ENCODE measurements at regions not wholly inside any gene's neighbourhood (a gene's known extent, or its start where the extent isn't known, plus 50 kb on each side); places are given as distances from the start of the nearest gene placed in this dataset.

- no peak for DNase-seq (ENCODE audit: extremely low read depth, low read depth)
- TF ChIP-seq CTCF (IDR thresholded peaks at IDR 0.05; ENCODE audit: low read depth, low read length): no peak
Measured at GRCh38 chr3:95442766-95443165, 1371.6 kb upstream of the EPHA6 start.

GRCh38 chr3:95449841-95450240 lies 1364.6 kb upstream of the EPHA6 start:
- DNase-seq (ENCODE audit: extremely low read depth, low read depth): no peak
- no peak for TF ChIP-seq CTCF (IDR thresholded peaks at IDR 0.05; ENCODE audit: low read depth, low read length)

- DNase-seq (ENCODE audit: extremely low read depth, low read depth): no peak
- TF ChIP-seq CTCF (IDR thresholded peaks at IDR 0.05; ENCODE audit: low read depth, low read length): no peak
Measured at GRCh38 chr3:95453242-95453641, 1361.2 kb upstream of the EPHA6 start.

- no peak for TF ChIP-seq CTCF (IDR thresholded peaks at IDR 0.05; ENCODE audit: low read depth, low read length)
- no peak for DNase-seq (ENCODE audit: extremely low read depth, low read depth)
Measured at GRCh38 chr3:95456835-95457234, 1357.6 kb upstream of the EPHA6 start.

- DNase-seq (ENCODE audit: extremely low read depth, low read depth): no peak
- no peak for TF ChIP-seq CTCF (IDR thresholded peaks at IDR 0.05; ENCODE audit: low read depth, low read length)
Measured at GRCh38 chr3:95459706-95460105, 1354.7 kb upstream of the EPHA6 start.

- no peak for TF ChIP-seq CTCF (IDR thresholded peaks at IDR 0.05; ENCODE audit: low read depth, low read length)
- no peak for DNase-seq (ENCODE audit: extremely low read depth, low read depth)
Measured at GRCh38 chr3:95460274-95460673, 1354.1 kb upstream of the EPHA6 start.

GRCh38 chr3:95462161-95462560 lies 1352.2 kb upstream of the EPHA6 start:
- TF ChIP-seq CTCF (IDR thresholded peaks at IDR 0.05; ENCODE audit: low read depth, low read length): no peak

More at GRCh38 chr3:95462161-95462560, 1352.2 kb upstream of the EPHA6 start:
- no peak for DNase-seq (ENCODE audit: extremely low read depth, low read depth)

Data from AG09319 (cell line).